ENCODE measurements at regions not wholly inside any gene's neighbourhood (a gene's known extent, or its start where the extent isn't known, plus 50 kb on each side); places are given as distances from the start of the nearest gene placed in this dataset.

- TF ChIP-seq POLR2AphosphoS5 (IDR thresholded peaks at IDR 0.05; ENCODE audit: low read depth, low read length), result no peak
- TF ChIP-seq RAD21 (IDR thresholded peaks at IDR 0.05; ENCODE audit: low read depth), result no peak
- no peak for TF ChIP-seq ZBTB33 (IDR thresholded peaks at IDR 0.05; ENCODE audit: extremely low read depth, insufficient replicate concordance, low read length)
- TF ChIP-seq ATF3 (IDR thresholded peaks at IDR 0.05), result no peak
- TF ChIP-seq CTCF (IDR thresholded peaks at IDR 0.05 in 2 of 3, conservative IDR thresholded peaks at IDR 0.05 in 1 of 3; ENCODE audit: borderline replicate concordance in 1 of 3, insufficient read depth in 1 of 3, low read depth in 2 of 3, low read length in 2 of 3), result no peak
Observed at GRCh38 chr3:147030274-147030673, 376.1 kb downstream of the ZIC4 start.
